GM21786 (cell line): ENCODE measurements at regions not wholly inside any gene's neighbourhood (a gene's known extent, or its start where the extent isn't known, plus 50 kb on each side); places are given as distances from the start of the nearest gene placed in this dataset.
"Not testable (repeated sequence)": the region's sequence is repeated elsewhere in the genome, so short reads cannot be mapped to it uniquely, and the experiment has no call there.

Source experiments
- ATAC-seq: cut with Tn5 transposase; IDR thresholded peaks from one replicate; pipeline ENCODE4 v1.9.1; 2021; ENCODE audit not compliant: unreplicated experiment

DNA sequence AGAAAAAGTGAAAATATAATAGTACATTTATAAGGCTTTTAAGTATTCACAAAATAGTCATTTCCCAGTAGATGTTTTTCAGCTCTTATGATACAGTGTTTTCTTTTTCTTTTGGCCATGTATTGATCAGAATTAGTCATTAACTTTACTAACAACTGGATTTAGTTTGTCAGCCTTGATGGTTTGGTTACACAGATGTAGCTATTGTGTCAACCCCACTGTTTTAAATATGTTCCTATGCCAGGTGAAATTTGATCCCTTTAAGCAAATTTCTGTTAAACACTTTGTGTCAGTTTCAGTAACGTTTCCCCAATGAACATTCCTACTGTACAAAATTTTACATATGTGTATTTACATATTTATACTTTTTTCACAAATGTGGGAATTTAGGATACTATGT, 261.5 kb upstream of the STARD13 start:
- ATAC-seq: no peak

DNA sequence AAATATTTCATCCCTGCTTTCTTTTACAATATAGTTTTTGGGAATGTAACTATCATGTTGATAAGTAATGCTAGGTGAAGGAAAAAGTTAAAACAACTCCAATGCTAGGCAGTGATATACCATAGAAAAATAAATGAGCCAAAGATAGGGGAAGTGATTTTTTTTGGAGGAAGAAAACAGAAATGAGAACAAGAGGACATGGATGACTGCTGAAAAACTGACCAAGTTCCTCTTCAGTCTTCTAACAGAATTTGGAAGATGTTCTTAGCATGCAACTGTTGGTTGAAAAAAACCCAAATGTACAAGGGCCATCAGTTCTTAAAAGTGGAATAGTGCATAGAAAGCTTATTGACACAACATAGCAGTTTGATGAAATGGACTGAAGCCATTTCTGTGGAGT, 262.5 kb upstream of the STARD13 start:
- ATAC-seq: no peak

- ATAC-seq: no peak
Observed at GRCh38 chr13:33550276-33550675, 264.7 kb upstream of the STARD13 start.

- ATAC-seq: no peak
Observed at GRCh38 chr13:33550885-33551284, 265.3 kb upstream of the STARD13 start.

DNA sequence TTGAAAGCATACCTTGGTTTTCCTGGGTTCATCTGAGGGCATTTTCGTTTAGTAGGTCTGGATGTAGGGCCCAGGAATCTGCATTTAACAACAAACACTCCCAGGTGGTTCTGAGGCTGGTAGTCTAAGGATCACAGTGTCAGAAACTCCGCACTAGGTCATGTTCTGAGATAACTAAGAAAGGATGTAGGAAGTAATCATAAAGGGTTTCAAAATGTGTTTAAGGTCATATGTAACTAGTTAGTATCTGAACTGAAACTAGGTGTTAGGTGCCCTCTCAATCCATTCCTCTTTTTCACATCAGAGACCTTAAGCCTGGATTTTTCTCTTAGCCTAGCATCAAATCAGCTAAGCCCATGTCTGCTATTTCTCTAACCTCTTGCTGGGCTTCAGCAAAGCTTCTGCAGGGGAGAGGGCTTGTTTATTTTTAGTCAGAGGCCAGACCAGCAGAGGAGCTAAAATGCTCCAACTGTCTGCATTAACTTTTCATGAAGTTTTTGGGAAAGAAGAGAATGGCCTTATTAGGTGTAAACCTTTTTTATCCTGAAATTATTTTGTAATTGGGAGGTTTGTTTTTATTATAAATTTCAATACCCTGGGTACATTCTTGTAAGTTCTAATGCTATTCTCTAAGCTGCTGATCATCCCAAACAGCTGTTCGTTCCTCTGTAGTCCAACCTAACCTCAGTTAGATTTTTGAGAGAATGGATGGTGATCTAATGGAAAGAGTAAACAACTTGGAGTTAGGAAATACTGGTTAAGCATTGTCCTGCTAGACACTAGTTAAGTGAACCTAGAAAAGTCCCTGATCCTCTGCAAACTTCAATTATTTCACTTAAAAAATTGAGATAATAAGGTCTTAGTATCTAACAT, 262.8 kb upstream of the RFC3 start:
- peak; percentile 90 for ATAC-seq

GRCh38 chr13:33556828-33557227, 261.1 kb upstream of the RFC3 start:
- no peak for ATAC-seq

DNA sequence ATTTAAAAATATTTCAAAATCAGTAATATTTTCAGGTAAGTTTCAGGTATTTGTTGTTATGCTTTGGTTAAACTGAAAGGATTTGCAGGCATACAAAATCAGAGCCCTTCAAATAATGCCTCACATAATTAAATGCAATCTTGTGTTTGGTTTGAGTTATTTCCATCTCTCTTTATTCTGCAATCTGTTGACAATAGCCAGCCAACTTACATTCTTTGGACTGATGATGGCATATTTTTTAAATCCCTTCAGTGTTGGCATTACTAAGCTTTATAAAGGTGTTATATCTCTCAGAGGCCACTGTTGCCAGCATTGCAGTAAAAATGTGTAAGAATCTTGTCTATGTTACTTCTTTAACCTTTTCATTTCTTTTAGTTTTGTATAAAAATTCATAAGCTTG, 257.2 kb upstream of the RFC3 start:
- no peak for ATAC-seq

- no peak for ATAC-seq
Observed at GRCh38 chr13:33561627-33562026, 256.3 kb upstream of the RFC3 start.

DNA sequence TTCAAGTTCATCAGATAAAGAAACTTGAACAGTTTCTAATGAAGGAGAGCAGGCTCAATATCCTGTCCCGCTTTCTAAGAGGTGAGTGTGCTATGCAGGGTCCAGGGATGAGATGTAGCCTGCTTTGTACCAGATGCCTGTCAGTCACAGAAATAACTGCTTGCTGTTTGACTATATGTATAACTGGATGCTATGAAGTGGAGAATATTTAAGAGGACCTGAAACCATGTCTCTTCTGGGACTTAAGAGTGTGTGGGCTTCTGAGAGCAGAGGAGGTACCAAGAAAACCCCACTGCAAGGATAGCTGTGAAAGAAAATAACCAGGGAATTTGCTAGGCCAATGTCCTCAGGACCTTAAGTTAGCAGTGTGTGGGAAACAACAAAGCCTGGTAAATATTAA, 246.3 kb upstream of the RFC3 start:
- ATAC-seq: peak; percentile 56

GRCh38 chr13:33572322-33572721, 245.6 kb upstream of the RFC3 start:
- ATAC-seq: not testable (repeated sequence)

DNA sequence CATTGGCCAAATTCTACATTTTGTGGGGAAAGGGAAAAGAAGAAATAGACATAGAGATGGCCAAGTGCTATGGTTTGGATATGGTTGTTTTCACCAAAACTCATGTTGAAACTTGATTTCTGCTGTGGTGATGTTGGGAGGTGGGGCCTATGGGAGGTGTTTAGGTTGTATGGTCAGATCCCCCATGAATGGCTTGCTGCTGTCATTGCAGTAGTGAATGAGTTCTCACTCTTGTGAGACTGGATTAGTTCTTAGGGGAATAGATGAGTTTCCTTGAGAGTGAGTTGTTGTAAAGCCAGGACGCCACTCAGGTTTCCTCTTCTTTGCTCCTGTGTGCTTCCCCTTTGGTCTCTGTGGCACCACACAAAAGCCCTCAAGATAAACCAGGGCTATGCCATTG, 242.6 kb upstream of the RFC3 start:
- ATAC-seq: no peak

DNA sequence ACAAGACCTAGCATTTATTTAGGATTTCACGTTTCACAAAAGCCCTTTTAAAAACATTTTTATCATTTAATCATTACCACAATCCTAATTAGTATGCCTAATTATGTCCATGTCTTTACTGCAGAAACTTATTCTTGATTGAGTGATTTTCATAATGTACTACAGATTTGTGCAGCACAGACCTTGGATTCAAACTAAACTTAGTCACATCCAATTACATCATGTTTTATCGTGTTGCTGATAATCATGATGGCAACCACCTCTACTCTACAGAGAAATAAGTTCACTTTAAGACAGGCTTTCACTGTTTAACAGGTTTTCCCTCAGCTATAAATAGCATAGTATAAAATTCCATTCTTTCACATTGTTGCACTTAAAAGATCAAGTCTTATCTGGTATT, 240.9 kb upstream of the RFC3 start:
- no peak for ATAC-seq

DNA sequence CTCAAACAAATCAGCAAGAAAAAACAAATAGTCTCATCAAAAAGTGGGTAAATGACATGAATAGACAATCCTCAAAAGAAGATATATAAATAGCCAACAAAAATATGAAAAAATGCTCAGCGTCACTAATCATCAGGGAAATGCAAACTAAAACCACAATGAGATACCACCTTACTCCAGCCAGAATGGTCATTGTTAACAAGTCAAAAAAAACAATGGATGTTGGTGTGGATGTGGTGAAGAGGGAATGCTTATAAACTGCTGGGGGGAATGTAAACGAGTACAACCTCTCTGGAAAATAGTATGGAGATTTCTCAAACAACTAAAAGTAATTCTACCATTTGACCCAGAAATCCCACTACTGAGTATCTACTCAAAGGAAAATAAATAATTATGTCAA, 239.2 kb upstream of the RFC3 start:
- no peak for ATAC-seq

- ATAC-seq: no peak
Observed at GRCh38 chr13:33582121-33582520, 235.8 kb upstream of the RFC3 start.

DNA sequence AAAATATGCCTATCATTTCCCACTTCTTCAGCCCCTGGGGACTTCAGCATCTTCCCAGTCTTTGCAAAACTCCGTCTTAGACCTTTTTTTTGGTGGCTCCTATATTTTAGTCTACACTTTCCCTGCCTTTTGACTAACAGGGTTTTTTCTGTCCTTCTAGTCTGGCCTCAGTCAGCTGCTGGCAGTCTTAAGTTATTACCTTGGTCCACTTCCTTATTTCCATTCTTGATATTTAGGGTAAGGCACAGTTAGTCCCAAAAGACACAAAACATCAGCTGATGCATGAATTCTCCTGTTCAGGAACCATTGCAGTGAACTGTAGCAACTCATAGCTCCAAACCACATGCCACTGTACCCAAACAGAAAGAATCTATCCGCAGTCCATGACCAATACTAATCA, 234.6 kb upstream of the RFC3 start:
- ATAC-seq: no peak

DNA sequence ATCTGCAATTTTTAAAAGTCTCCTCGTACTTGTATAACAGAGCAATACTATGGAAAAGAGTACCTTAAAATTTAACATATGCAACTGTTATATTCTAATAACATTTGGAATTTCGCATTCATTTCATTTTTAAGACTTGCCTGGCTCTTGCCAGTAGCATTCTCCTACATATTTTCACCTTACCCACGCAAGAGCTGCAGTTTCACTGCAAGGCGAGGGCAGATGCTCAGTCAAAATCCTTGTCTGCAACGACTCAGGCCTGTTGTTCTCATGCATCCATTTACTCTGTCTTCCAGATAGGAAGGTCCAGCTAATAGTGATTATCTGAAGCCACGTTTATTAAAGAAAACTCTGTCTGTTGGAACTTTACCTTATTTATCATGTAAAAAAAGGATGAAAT, 227.0 kb upstream of the RFC3 start:
- no peak for ATAC-seq

- ATAC-seq: no peak
Observed at GRCh38 chr13:33606692-33607091, 211.3 kb upstream of the RFC3 start.

- no peak for ATAC-seq
Observed at GRCh38 chr13:33610438-33611120, 207.4 kb upstream of the RFC3 start.

GRCh38 chr13:33611121-33611805, 206.7 kb upstream of the RFC3 start:
- no peak for ATAC-seq

DNA sequence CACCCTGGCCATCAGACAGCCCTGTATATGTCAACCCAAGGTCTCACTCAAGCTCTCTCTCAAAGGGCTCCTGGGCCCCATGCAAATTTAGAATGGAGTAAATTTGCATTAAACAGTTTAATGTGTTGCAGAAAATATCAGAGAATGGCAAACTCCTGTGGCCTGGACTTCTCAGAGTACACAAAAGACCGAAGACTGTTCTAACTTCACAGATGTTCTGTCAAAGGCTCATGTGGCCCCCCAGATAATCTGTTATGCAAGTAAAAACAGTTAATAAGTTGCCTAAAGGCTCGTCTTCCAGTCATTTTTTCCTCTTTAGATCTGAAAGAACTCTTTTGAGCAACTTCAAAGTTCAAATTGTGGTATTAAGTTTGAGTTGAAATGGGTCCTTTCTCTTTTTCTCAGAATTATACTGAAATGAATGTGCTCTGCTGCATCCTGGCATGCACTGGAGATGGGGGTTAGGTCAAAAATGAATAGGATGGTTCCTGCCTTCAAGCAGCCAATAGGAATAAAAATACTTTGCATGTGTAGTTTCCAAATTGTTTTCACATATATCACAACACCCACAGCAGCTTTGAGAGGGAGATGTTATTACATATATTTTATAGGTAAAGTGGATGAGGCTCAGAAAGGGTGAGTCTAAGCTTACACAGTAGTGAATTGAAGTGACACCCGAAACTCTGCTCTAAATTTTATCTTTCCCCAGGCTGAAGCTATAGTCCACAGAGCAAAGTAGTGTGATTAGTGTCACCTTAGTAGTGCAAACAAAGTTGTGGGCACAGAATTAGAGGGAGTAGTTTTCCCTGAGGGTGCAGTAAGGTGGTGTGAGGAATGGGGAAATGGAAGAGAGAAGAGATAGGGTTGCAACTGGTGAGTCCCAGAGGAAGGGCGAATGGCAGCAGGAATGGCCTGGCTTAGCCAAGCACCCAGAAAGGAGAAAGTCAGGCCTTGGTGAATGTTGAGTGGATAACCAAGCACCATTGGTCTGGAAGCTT, 205.0 kb upstream of the RFC3 start:
- peak; percentile 65 for ATAC-seq

DNA sequence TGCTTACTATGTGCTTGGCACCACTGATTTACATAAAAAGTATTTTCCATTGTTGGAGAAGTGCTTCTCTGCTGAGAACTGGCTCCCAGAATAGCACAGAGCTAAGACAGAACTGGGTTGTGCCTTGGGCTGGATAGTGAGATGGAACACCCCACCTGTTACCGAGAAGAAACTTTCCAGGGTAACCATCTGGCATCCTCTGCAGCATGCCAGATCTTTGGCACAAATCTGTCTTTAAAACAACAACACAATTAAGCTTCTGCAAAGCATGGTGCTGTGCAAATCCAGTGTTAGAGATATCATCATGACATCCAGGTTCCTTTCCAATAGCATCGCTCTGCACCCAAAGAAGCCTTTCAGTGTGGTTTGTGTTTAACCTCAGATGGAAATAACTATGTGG, 202.5 kb upstream of the RFC3 start:
- no peak for ATAC-seq
